Brain microvascular endothelial cell (primary cell): ENCODE measurements at regions not wholly inside any gene's neighbourhood (a gene's known extent, or its start where the extent isn't known, plus 50 kb on each side); places are given as distances from the start of the nearest gene placed in this dataset.

Experiments
- DNase-seq: peaks from one replicate; pipeline ENCODE4 v3.0.0-alpha.2; 2020
- H3K27ac ChIP-seq: fragments of 250-450 bp; sonication (Bioruptor Pico); 2 replicates; pipeline ENCODE4 v1.5.1; 2020; ENCODE audit warnings: mild to moderate bottlenecking, moderate library complexity
- H3K27me3 ChIP-seq: fragments of 250-450 bp; sonication (Bioruptor Pico); replicated peaks from 2 replicates; pipeline ENCODE4 v1.5.1; 2020; ENCODE audit warnings: mild to moderate bottlenecking
- H3K36me3 ChIP-seq: fragments of 250-450 bp; sonication (Bioruptor Pico); replicated peaks from 2 replicates; pipeline ENCODE4 v1.5.1; 2020; ENCODE audit warnings: mild to moderate bottlenecking
- H3K4me3 ChIP-seq: 2 replicates; pipeline ENCODE4 v1.5.1; 2011; ENCODE audit warnings: low read depth, mild to moderate bottlenecking, control low read depth, low read length, moderate library complexity
- in situ Hi-C: cut with HindIII; loops from 2 replicates; pipeline ENCODE4 v1.10.0; 2017; ENCODE audit warnings: low sequenced_read_pairs, low pct_ligation_motif_present
- TF ChIP-seq, protein P1 (sequence below): IDR thresholded peaks from 2 replicates; pipeline ENCODE4 v1.5.1; 2011; ENCODE audit warnings: low read depth, mild to moderate bottlenecking, moderate library complexity, low read length, control low read depth, inconsistent platforms; ENCODE audit errors: missing control alignments

DNA sequence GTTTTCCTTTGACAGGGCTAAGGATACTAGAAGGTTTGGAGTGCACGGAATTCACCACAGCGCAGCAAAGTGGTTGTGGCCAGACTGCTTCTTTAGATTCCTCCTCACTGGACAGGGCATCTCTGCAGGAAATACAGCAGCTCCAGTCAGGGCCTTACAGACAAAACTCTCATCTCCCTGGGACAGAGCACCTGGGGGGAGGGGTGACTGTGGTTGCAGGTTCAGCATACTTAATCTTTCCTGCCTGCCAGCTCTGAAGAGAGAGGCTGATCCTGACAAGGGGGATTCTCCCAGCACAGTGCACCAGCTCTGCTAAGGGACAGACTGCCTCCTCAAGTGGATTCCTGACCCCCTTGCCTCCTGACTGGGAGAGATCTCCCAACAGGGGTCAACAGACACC lies 1257.9 kb downstream of the NXPH1 start:
- Histone ChIP-seq H3K4me3 (no peak overlapping the region), H3K36me3 (no peaks in the 10 kb centered on the region), H3K27me3 (no peaks in the 10 kb centered on the region), H3K27ac (no peak overlapping the region)
- in situ Hi-C loops = no loop called here
- TF ChIP-seq, protein P1, sequence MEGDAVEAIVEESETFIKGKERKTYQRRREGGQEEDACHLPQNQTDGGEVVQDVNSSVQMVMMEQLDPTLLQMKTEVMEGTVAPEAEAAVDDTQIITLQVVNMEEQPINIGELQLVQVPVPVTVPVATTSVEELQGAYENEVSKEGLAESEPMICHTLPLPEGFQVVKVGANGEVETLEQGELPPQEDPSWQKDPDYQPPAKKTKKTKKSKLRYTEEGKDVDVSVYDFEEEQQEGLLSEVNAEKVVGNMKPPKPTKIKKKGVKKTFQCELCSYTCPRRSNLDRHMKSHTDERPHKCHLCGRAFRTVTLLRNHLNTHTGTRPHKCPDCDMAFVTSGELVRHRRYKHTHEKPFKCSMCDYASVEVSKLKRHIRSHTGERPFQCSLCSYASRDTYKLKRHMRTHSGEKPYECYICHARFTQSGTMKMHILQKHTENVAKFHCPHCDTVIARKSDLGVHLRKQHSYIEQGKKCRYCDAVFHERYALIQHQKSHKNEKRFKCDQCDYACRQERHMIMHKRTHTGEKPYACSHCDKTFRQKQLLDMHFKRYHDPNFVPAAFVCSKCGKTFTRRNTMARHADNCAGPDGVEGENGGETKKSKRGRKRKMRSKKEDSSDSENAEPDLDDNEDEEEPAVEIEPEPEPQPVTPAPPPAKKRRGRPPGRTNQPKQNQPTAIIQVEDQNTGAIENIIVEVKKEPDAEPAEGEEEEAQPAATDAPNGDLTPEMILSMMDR = no peak
- DNase-seq = no peak

DNA sequence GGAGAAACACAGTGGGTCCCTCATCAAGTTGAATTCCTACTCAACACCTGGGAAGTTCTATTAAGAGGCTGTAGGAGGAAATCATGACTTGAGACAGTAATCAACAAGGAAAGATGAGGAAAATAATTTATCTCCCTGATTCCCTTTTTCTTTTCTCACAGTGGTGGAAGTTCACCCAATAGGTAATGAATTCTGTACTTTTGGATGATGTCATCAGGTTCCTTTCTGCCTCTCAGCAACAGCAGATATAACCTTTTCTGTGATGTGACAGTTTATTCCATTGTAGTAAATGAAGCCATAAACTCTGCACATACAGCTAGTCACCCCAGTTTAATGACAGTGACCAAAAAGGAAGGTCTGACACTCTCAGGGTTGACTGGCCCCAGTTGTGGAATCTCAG lies 1265.0 kb downstream of the NXPH1 start:
- no peaks in the 10 kb centered on the region for H3K36me3 ChIP-seq
- DNase-seq = no peak
- H3K27me3 ChIP-seq = no peaks in the 10 kb centered on the region
- TF ChIP-seq, protein P1 = no peak
- H3K27ac ChIP-seq = no peak overlapping the region
- in situ Hi-C loops = no loop called here
- H3K4me3 ChIP-seq = no peak overlapping the region

DNA sequence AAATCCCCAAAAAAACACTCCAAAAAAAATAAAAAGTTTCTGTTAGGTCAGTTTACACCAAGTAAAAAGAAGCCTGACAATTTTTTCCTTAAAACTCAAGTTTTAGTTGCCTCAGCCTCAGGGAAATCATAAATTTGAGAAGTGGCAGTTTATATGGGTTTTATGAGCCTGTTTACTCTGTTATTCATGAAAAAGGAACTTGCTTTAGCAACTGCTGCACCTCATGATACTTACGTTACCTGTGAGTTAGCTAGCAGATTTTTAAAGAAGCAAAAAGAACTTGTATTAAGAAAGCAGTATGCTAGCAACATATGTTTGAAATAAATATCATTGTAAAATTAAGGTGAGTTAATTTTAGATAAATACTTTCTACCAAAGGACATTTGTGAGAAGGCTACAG lies 1264.5 kb upstream of the PHF14 start:
- TF ChIP-seq, protein P1 = no peak
- no peaks in the 10 kb centered on the region for H3K27me3 ChIP-seq
- no peaks in the 10 kb centered on the region for H3K36me3 ChIP-seq
- in situ Hi-C loops = no loop called here
- no peak overlapping the region for H3K27ac ChIP-seq
- H3K4me3 ChIP-seq = no peak overlapping the region
- DNase-seq = no peak

DNA sequence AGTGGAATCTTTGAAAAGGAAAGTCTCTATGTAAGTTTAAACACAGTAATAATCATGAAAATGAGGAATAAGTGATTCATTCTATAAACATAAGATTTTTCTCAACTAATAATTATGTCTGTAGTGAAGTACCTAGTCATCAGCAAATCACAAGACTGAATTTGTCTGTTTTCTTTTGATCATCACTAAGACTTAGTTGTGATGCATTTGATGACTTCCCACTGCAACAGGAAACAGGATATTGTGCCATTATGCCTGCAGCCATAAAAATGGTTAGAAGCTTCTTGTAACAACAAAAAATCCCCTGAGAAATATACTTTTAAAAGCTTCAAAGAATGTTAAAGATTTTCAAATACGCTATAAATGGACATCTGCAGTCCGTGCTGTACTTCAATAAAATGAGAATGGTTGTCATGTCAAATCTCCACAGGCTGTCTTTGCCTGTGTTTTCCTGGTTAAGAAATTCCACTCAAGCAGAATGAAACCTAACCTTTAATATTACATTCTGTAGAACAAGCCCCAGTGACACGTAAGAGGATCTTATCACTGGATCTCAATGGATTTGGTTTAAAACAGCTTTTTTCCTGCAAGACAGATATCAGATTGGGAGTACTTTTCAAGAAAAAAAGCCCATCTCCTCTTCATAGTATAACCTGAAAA lies 1262.3 kb upstream of the PHF14 start:
- in situ Hi-C loops = no loop called here
- H3K27me3 ChIP-seq = no peaks in the 10 kb centered on the region
- DNase-seq = no peak
- no peak overlapping the region for H3K27ac ChIP-seq
- H3K36me3 ChIP-seq = no peaks in the 10 kb centered on the region
- TF ChIP-seq, protein P1 = no peak
- no peak overlapping the region for H3K4me3 ChIP-seq

DNA sequence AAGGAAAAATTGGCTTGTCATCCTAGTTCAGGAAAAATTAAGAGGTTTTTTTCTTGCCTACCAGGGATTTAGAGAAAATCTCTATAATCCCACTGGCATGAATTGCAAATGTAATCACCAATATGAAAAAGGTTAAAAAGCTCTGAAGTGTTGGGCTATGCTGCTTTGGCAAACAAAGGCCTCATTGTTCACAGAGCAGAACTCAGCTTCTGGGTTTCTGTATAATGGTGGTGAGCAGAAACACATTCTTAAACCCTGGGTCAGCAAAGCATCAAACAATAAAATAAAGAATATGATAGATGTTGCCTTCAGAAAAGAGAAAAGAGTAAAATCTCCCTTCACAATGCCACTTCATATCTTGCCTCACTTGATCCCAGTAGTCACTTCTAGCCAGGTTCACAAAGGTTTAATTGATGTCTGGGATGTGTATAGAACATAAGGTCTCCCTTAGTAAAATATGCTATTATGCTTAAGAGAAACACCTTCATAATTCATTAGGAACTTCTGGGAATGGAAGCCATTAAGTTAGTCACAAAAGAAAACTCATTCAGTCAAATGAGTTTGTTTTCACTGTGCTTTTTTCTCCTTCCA lies 1255.5 kb upstream of the PHF14 start:
- Histone ChIP-seq H3K27me3 (no peaks in the 10 kb centered on the region), H3K27ac (no peak overlapping the region), H3K36me3 (no peaks in the 10 kb centered on the region), H3K4me3 (no peak overlapping the region)
- DNase-seq = no peak
- TF ChIP-seq, protein P1 = no peak
- in situ Hi-C loops = no loop called here

DNA sequence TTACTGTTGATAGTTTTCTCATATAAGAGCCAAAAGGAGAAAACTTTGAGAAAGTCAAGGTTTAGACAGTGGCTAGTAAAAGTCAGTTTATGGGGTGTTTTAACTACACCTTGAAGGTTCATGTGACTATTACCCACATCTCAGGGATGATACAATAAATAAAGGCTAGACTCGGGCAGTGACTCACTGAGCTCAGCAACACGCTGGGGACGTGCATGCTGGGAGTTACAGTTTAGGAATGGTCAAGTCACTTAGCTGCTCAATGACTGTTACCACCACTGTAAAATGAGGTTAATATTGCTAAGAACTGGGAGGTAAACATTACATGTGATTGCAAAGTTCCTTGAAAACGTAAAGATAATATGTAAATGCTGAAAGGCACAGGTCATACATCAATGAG lies 1254.4 kb upstream of the PHF14 start:
- no peak overlapping the region for H3K4me3 ChIP-seq
- no peaks in the 10 kb centered on the region for H3K36me3 ChIP-seq
- TF ChIP-seq, protein P1 = no peak
- in situ Hi-C loops = no loop called here
- H3K27ac ChIP-seq = no peak overlapping the region
- no peak for DNase-seq
- H3K27me3 ChIP-seq = no peaks in the 10 kb centered on the region
